Endothelial cell (in vitro differentiated cells): ENCODE measurements at regions not wholly inside any gene's neighbourhood (a gene's known extent, or its start where the extent isn't known, plus 50 kb on each side); places are given as distances from the start of the nearest gene placed in this dataset.

Source experiments
- DNase-seq: peaks from one replicate; pipeline ENCODE4 v3.0.0; 2021; ENCODE audit warnings: low spot score
- H3K27ac Mint-ChIP-seq: one replicate; pipeline ENCODE4 v1.8.0; 2021; ENCODE audit warnings: mixed read lengths, inconsistent platforms; ENCODE audit not compliant: unreplicated experiment
- H3K27me3 Mint-ChIP-seq: one replicate; pipeline ENCODE4 v1.8.0; 2021; ENCODE audit warnings: mild to moderate bottlenecking, moderate library complexity, mixed read lengths, inconsistent platforms; ENCODE audit not compliant: unreplicated experiment
- H3K36me3 Mint-ChIP-seq: one replicate; pipeline ENCODE4 v1.8.0; 2021; ENCODE audit warnings: mild to moderate bottlenecking, low read depth, mixed read lengths, inconsistent platforms; ENCODE audit not compliant: unreplicated experiment
- H3K4me1 Mint-ChIP-seq: one replicate; pipeline ENCODE4 v1.8.0; 2021; ENCODE audit warnings: mild to moderate bottlenecking, mixed read lengths, inconsistent platforms; ENCODE audit not compliant: unreplicated experiment
- H3K4me3 Mint-ChIP-seq: one replicate; pipeline ENCODE4 v1.8.0; 2021; ENCODE audit warnings: mild to moderate bottlenecking, mixed read lengths, inconsistent platforms; ENCODE audit not compliant: unreplicated experiment
- H3K9me3 Mint-ChIP-seq: one replicate; pipeline ENCODE4 v1.8.0; 2021; ENCODE audit warnings: mixed read lengths, inconsistent platforms; ENCODE audit not compliant: unreplicated experiment
- CTCF ChIP-seq: fragments of 200-600 bp; sonication (generic); IDR thresholded peaks from one replicate; pipeline ENCODE4 v1.5.0; 2021; ENCODE audit warnings: antibody characterized with exemption; ENCODE audit not compliant: unreplicated experiment

- no peak for TF ChIP-seq CTCF
- no peaks in the 10 kb centered on the region for H3K9me3 Mint-ChIP-seq
These were observed 333.6 kb downstream of the NPHP4 start for GRCh38 chr1:5658340-5659316.

GRCh38 chr1:5651964-5652821 is 340.0 kb downstream of the NPHP4 start:
- no peaks in the 10 kb centered on the region for H3K9me3 Mint-ChIP-seq
- TF ChIP-seq CTCF, result no peak
- no peak overlapping the region for H3K27ac Mint-ChIP-seq
- no peak overlapping the region for H3K4me3 Mint-ChIP-seq
- no peaks in the 10 kb centered on the region for H3K36me3 Mint-ChIP-seq
- peaks cover 4% of the 10 kb centered on the region for H3K27me3 Mint-ChIP-seq
- no peaks in the 10 kb centered on the region for H3K4me1 Mint-ChIP-seq
- DNase-seq, result no peak

More at GRCh38 chr1:5658340-5659316, 333.6 kb downstream of the NPHP4 start:
- Mint-ChIP-seq H3K4me1 (no peaks in the 10 kb centered on the region), H3K4me3 (no peak overlapping the region), H3K27me3 (peaks cover 6% of the 10 kb centered on the region), H3K36me3 (no peaks in the 10 kb centered on the region), H3K27ac (no peak overlapping the region)
- DNase-seq, result no peak

GRCh38 chr1:5651473-5651872 is 340.8 kb downstream of the NPHP4 start:
- Mint-ChIP-seq H3K4me3 (no peak overlapping the region), H3K36me3 (no peaks in the 10 kb centered on the region), H3K4me1 (peaks cover 7% of the 10 kb centered on the region), H3K9me3 (no peaks in the 10 kb centered on the region), H3K27me3 (peaks cover 6% of the 10 kb centered on the region), H3K27ac (no peak overlapping the region)
- DNase-seq, result no peak
- TF ChIP-seq CTCF, result no peak

- no peak overlapping the region for H3K4me3 Mint-ChIP-seq
- H3K4me1 Mint-ChIP-seq, result peaks cover 7% of the 10 kb centered on the region
- H3K9me3 Mint-ChIP-seq, result no peaks in the 10 kb centered on the region
- H3K27me3 Mint-ChIP-seq, result peaks cover 9% of the 10 kb centered on the region
- no peaks in the 10 kb centered on the region for H3K36me3 Mint-ChIP-seq
- DNase-seq, result no peak
- no peak overlapping the region for H3K27ac Mint-ChIP-seq
- no peak for TF ChIP-seq CTCF
These were observed 341.2 kb downstream of the NPHP4 start for GRCh38 chr1:5651027-5651410.
